Keratinocyte (primary cell): ENCODE measurements at regions not wholly inside any gene's neighbourhood (a gene's known extent, or its start where the extent isn't known, plus 50 kb on each side); places are given as distances from the start of the nearest gene placed in this dataset.

Source experiments
- EZH2 ChIP-seq: IDR thresholded peaks from one replicate; pipeline ENCODE4 v1.6.1; 2012; ENCODE audit warnings: inconsistent platforms, mild to moderate bottlenecking, low read length, moderate library complexity
- TF ChIP-seq, protein P1 (sequence below), 3 experiments: IDR thresholded peaks in 1 of 3; conservative IDR thresholded peaks in 1 of 3; optimal IDR thresholded peaks in 1 of 3; 2 replicates in 2 of 3; 3 replicates in 1 of 3; pipeline versions ENCODE3 to v1.5.1; 2011; ENCODE audit warnings: low read length in 3 of 3, mild to moderate bottlenecking in 3 of 3, moderate library complexity in 2 of 3, control low read depth in 1 of 3, inconsistent platforms in 1 of 3; ENCODE audit not compliant: insufficient read depth in 2 of 3; ENCODE audit errors: extremely low read depth in 1 of 3

- TF ChIP-seq, protein P1, sequence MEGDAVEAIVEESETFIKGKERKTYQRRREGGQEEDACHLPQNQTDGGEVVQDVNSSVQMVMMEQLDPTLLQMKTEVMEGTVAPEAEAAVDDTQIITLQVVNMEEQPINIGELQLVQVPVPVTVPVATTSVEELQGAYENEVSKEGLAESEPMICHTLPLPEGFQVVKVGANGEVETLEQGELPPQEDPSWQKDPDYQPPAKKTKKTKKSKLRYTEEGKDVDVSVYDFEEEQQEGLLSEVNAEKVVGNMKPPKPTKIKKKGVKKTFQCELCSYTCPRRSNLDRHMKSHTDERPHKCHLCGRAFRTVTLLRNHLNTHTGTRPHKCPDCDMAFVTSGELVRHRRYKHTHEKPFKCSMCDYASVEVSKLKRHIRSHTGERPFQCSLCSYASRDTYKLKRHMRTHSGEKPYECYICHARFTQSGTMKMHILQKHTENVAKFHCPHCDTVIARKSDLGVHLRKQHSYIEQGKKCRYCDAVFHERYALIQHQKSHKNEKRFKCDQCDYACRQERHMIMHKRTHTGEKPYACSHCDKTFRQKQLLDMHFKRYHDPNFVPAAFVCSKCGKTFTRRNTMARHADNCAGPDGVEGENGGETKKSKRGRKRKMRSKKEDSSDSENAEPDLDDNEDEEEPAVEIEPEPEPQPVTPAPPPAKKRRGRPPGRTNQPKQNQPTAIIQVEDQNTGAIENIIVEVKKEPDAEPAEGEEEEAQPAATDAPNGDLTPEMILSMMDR (optimal IDR thresholded peaks at IDR 0.05 in 1 of 3, IDR thresholded peaks at IDR 0.05 in 1 of 3, conservative IDR thresholded peaks at IDR 0.05 in 1 of 3; ENCODE audit: extremely low read depth in 1 of 3, insufficient read depth in 2 of 3, low read length in 3 of 3): no peak
- no peak for TF ChIP-seq EZH2
Observed at GRCh38 chr18:984004-984403, 79.3 kb downstream of the ADCYAP1 start.
